Keratinocyte (primary cell): ENCODE measurements at regions not wholly inside any gene's neighbourhood (a gene's known extent, or its start where the extent isn't known, plus 50 kb on each side); places are given as distances from the start of the nearest gene placed in this dataset.

Experiments
- EZH2 ChIP-seq: IDR thresholded peaks from one replicate; pipeline ENCODE4 v1.6.1; 2012; ENCODE audit warnings: inconsistent platforms, mild to moderate bottlenecking, low read length, moderate library complexity
- TF ChIP-seq, protein P1 (sequence below), 3 experiments: IDR thresholded peaks in 1 of 3; conservative IDR thresholded peaks in 1 of 3; optimal IDR thresholded peaks in 1 of 3; 2 replicates in 2 of 3; 3 replicates in 1 of 3; pipeline versions ENCODE3 to v1.5.1; 2011; ENCODE audit warnings: low read length in 3 of 3, mild to moderate bottlenecking in 3 of 3, moderate library complexity in 2 of 3, control low read depth in 1 of 3, inconsistent platforms in 1 of 3; ENCODE audit not compliant: insufficient read depth in 2 of 3; ENCODE audit errors: extremely low read depth in 1 of 3

DNA sequence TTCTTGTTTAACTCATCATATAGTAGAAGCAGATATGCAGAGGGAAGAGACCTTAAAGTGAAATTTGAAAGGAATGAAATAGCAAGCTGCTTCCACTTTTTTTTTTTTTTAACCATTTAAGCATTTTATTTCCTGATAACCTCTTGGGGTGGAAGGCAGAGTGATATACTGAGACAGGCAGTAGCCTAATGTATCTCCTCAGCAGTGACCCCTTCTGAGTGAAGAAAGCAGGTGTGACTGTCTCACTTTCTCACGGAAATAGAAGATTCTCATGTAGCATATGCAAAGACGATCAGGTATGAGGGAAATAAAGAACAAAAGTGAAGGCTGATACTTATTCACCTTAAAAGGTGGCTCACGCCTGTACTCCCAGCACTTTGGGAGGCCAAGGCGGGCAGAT lies 187.1 kb upstream of the STXBP5 start:
- TF ChIP-seq, protein P1, sequence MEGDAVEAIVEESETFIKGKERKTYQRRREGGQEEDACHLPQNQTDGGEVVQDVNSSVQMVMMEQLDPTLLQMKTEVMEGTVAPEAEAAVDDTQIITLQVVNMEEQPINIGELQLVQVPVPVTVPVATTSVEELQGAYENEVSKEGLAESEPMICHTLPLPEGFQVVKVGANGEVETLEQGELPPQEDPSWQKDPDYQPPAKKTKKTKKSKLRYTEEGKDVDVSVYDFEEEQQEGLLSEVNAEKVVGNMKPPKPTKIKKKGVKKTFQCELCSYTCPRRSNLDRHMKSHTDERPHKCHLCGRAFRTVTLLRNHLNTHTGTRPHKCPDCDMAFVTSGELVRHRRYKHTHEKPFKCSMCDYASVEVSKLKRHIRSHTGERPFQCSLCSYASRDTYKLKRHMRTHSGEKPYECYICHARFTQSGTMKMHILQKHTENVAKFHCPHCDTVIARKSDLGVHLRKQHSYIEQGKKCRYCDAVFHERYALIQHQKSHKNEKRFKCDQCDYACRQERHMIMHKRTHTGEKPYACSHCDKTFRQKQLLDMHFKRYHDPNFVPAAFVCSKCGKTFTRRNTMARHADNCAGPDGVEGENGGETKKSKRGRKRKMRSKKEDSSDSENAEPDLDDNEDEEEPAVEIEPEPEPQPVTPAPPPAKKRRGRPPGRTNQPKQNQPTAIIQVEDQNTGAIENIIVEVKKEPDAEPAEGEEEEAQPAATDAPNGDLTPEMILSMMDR (optimal IDR thresholded peaks at IDR 0.05 in 1 of 3, IDR thresholded peaks at IDR 0.05 in 1 of 3, conservative IDR thresholded peaks at IDR 0.05 in 1 of 3; ENCODE audit: extremely low read depth in 1 of 3, insufficient read depth in 2 of 3, low read length in 3 of 3) = no peak
- TF ChIP-seq EZH2 = no peak
